Endothelial cell (in vitro differentiated cells): ENCODE measurements at regions not wholly inside any gene's neighbourhood (a gene's known extent, or its start where the extent isn't known, plus 50 kb on each side); places are given as distances from the start of the nearest gene placed in this dataset.
"Not testable (repeated sequence)": the region's sequence is repeated elsewhere in the genome, so short reads cannot be mapped to it uniquely, and the experiment has no call there.

ENCODE experiments used
- DNase-seq: peaks from one replicate; pipeline ENCODE4 v3.0.0; 2021; ENCODE audit warnings: low spot score
- H3K27ac Mint-ChIP-seq: one replicate; pipeline ENCODE4 v1.8.0; 2021; ENCODE audit warnings: mixed read lengths, inconsistent platforms; ENCODE audit not compliant: unreplicated experiment
- H3K27me3 Mint-ChIP-seq: one replicate; pipeline ENCODE4 v1.8.0; 2021; ENCODE audit warnings: mild to moderate bottlenecking, moderate library complexity, mixed read lengths, inconsistent platforms; ENCODE audit not compliant: unreplicated experiment
- H3K36me3 Mint-ChIP-seq: one replicate; pipeline ENCODE4 v1.8.0; 2021; ENCODE audit warnings: mild to moderate bottlenecking, low read depth, mixed read lengths, inconsistent platforms; ENCODE audit not compliant: unreplicated experiment
- H3K4me1 Mint-ChIP-seq: one replicate; pipeline ENCODE4 v1.8.0; 2021; ENCODE audit warnings: mild to moderate bottlenecking, mixed read lengths, inconsistent platforms; ENCODE audit not compliant: unreplicated experiment
- H3K4me3 Mint-ChIP-seq: one replicate; pipeline ENCODE4 v1.8.0; 2021; ENCODE audit warnings: mild to moderate bottlenecking, mixed read lengths, inconsistent platforms; ENCODE audit not compliant: unreplicated experiment
- H3K9me3 Mint-ChIP-seq: one replicate; pipeline ENCODE4 v1.8.0; 2021; ENCODE audit warnings: mixed read lengths, inconsistent platforms; ENCODE audit not compliant: unreplicated experiment

GRCh38 chr2:111427346-111427745 is 306.6 kb downstream of the BCL2L11 start:
- not testable (repeated sequence) for H3K4me3 Mint-ChIP-seq, DNase-seq, H3K27ac Mint-ChIP-seq, H3K4me1 Mint-ChIP-seq, H3K27me3 Mint-ChIP-seq, H3K9me3 Mint-ChIP-seq, H3K36me3 Mint-ChIP-seq

GRCh38 chr2:111428915-111429314 is 308.2 kb downstream of the BCL2L11 start:
- H3K4me3 Mint-ChIP-seq, DNase-seq, H3K9me3 Mint-ChIP-seq, H3K4me1 Mint-ChIP-seq, H3K27me3 Mint-ChIP-seq, H3K36me3 Mint-ChIP-seq, H3K27ac Mint-ChIP-seq: not testable (repeated sequence)

DNA sequence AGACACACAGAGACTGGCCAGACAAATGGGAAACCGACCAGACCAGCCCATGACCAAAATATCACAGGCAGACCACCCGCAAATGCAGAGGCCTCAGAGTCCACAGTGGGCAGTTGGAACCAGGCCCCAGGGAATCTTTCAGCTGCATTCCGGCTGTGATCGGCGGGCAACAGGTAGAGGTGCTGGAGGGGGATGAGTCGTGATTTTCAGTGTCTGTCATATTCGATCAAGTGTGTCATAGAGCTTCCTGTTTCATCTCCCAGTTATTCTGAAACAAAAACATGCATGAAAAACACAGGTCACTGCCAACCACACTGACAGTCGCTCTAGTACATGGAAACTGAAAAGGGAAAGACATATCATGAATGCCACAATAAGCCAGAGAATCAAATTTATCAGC is 308.6 kb downstream of the BCL2L11 start:
- not testable (repeated sequence) for H3K27ac Mint-ChIP-seq, H3K4me1 Mint-ChIP-seq

DNA sequence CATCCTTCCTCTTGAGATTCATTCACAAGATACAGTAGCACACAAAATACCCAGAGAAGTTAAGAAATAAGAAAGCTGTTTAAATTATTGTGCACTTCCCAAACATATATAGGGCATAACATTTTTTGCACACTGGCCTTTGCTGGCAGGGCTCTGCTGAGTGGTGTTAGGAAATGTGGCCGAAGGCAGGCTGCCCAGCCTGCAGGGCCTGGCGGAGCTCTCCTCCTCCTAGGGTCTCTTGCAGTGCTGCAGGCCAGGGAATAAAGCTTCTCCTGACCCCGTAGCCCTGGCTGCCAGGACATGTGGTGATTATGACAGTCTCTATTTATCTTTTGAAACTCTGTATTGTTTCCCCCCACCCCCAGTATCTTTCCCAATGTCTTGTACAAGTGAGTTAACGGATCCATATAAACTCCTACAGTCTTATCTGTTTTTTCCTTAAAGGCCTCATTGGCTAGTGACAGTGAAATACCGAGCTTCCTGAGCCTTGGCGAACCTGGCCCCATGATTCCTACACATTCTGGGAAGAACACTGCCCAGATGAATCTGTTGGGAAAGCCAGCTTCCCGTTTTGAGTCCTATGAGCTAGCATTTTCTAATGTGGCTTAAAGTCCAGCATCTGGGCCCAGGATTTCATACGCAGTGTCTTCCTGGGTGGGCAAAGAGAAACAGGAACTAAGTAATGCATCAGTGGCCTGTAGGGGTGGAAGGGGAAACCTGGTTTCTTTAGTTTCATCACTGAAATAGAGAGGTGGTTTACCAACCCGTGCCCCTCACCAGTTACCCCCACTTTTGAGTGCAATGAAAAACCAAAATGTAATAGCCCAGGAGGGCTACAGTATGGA is 310.3 kb downstream of the BCL2L11 start:
- not testable (repeated sequence) for DNase-seq, H3K27ac Mint-ChIP-seq, H3K4me1 Mint-ChIP-seq, H3K27me3 Mint-ChIP-seq, H3K9me3 Mint-ChIP-seq, H3K4me3 Mint-ChIP-seq, H3K36me3 Mint-ChIP-seq

More for the DNA sequence above, 308.6 kb downstream of the BCL2L11 start:
- not testable (repeated sequence) for H3K36me3 Mint-ChIP-seq, DNase-seq, H3K27me3 Mint-ChIP-seq, H3K4me3 Mint-ChIP-seq, H3K9me3 Mint-ChIP-seq

DNA sequence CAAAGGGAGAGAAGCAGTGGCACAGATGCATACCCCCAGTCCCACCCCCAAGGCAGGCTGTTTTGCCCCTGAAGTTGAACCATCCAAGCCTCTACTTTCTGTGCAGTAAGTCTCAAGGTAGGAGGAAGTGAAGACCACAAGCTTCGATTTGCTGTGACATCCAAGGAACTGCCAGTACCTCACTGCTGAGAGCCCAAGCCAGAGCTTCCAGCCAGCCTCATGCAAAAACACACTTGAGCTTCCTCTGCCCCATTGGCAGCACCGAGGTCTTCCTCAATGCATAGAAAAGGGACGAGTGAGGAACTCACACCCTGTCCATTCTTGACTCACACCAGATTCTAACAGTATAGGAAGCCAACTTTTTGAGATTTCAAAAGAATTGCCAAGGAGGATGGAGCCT is 311.7 kb downstream of the BCL2L11 start:
- H3K27ac Mint-ChIP-seq, H3K9me3 Mint-ChIP-seq, H3K27me3 Mint-ChIP-seq, H3K36me3 Mint-ChIP-seq, H3K4me1 Mint-ChIP-seq, DNase-seq, H3K4me3 Mint-ChIP-seq: not testable (repeated sequence)

- not testable (repeated sequence) for H3K36me3 Mint-ChIP-seq, H3K27me3 Mint-ChIP-seq, DNase-seq, H3K9me3 Mint-ChIP-seq, H3K4me1 Mint-ChIP-seq, H3K27ac Mint-ChIP-seq, H3K4me3 Mint-ChIP-seq
Measured at GRCh38 chr2:111432916-111433499, 312.3 kb downstream of the BCL2L11 start.

- DNase-seq, H3K4me3 Mint-ChIP-seq, H3K27ac Mint-ChIP-seq, H3K9me3 Mint-ChIP-seq, H3K27me3 Mint-ChIP-seq, H3K36me3 Mint-ChIP-seq, H3K4me1 Mint-ChIP-seq: not testable (repeated sequence)
Measured at GRCh38 chr2:111433892-111434607, 313.3 kb downstream of the BCL2L11 start.

GRCh38 chr2:111434608-111434939 is 313.9 kb downstream of the BCL2L11 start:
- not testable (repeated sequence) for DNase-seq, H3K4me1 Mint-ChIP-seq, H3K36me3 Mint-ChIP-seq

DNA sequence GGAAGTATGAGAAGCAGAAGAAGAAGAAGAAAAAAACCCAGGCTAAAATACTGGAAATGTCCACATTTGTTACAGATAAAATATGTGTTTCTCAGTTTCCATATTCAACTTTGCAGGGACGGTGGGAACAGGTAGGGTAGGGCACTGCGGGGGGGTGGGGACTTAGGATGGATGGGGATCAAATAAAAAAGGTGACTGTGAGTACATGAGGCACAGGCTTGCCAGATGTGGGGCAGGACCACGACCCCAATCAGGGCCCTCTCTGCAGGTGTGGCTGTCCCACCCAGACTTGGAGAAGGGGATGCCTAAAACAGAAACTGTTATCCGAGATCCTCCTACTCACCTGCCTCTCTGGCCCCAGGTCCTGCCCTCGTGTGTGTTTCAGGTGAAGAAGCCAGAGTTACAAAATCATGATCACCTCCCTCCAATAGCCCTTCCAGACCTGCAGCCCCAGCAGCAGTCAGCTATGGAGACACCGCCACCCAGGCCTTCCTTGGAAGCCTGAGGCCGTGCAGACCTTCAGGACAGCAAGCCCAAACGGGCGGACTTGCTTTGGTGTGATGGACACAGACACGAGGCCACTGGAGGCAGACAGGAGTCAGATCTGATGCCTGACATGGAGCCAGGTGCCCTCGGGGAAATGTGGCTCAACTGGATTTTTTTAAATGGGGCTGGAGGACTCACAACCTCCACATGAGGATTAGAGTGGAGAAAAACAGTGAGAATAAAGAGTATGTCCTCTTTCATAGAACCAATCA is 315.0 kb downstream of the BCL2L11 start:
- not testable (repeated sequence) for H3K4me3 Mint-ChIP-seq, H3K4me1 Mint-ChIP-seq, H3K27ac Mint-ChIP-seq, H3K9me3 Mint-ChIP-seq, DNase-seq, H3K36me3 Mint-ChIP-seq, H3K27me3 Mint-ChIP-seq

More at GRCh38 chr2:111434608-111434939, 313.9 kb downstream of the BCL2L11 start:
- H3K4me3 Mint-ChIP-seq, H3K27me3 Mint-ChIP-seq, H3K27ac Mint-ChIP-seq, H3K9me3 Mint-ChIP-seq: not testable (repeated sequence)

GRCh38 chr2:111436411-111436810 is 315.7 kb downstream of the BCL2L11 start:
- not testable (repeated sequence) for H3K27ac Mint-ChIP-seq, DNase-seq, H3K4me3 Mint-ChIP-seq, H3K4me1 Mint-ChIP-seq, H3K27me3 Mint-ChIP-seq, H3K9me3 Mint-ChIP-seq, H3K36me3 Mint-ChIP-seq

- not testable (repeated sequence) for H3K9me3 Mint-ChIP-seq, H3K36me3 Mint-ChIP-seq, H3K27me3 Mint-ChIP-seq, H3K27ac Mint-ChIP-seq, H3K4me1 Mint-ChIP-seq, H3K4me3 Mint-ChIP-seq, DNase-seq
Measured at GRCh38 chr2:111437288-111437990, 316.7 kb downstream of the BCL2L11 start.
